Osteocyte (in vitro differentiated cells): ENCODE measurements at regions not wholly inside any gene's neighbourhood (a gene's known extent, or its start where the extent isn't known, plus 50 kb on each side); places are given as distances from the start of the nearest gene placed in this dataset.

Experiments used
- DNase-seq: peaks from one replicate; pipeline ENCODE4 v3.0.0; 2021; ENCODE audit warnings: mixed read lengths; ENCODE audit not compliant: unreplicated experiment; ENCODE audit errors: extremely low spot score
- H3K27ac Mint-ChIP-seq: one replicate; pipeline ENCODE4 v1.8.0; 2021; ENCODE audit warnings: mild to moderate bottlenecking, mixed read lengths; ENCODE audit not compliant: unreplicated experiment
- H3K27me3 Mint-ChIP-seq: one replicate; pipeline ENCODE4 v1.8.0; 2021; ENCODE audit warnings: mixed read lengths; ENCODE audit not compliant: unreplicated experiment
- H3K36me3 Mint-ChIP-seq: one replicate; pipeline ENCODE4 v1.8.0; 2021; ENCODE audit warnings: mixed read lengths; ENCODE audit not compliant: unreplicated experiment
- H3K4me1 Mint-ChIP-seq: one replicate; pipeline ENCODE4 v1.8.0; 2021; ENCODE audit warnings: mixed read lengths; ENCODE audit not compliant: unreplicated experiment
- H3K4me3 Mint-ChIP-seq: one replicate; pipeline ENCODE4 v1.8.0; 2021; ENCODE audit warnings: mild to moderate bottlenecking, moderate library complexity, mixed read lengths; ENCODE audit not compliant: unreplicated experiment
- H3K9me3 Mint-ChIP-seq: one replicate; pipeline ENCODE4 v1.8.0; 2021; ENCODE audit warnings: mixed read lengths; ENCODE audit not compliant: unreplicated experiment
- CTCF ChIP-seq: fragments of 200-600 bp; sonication (generic); IDR thresholded peaks from 2 replicates; pipeline ENCODE4 v1.5.0; 2021; ENCODE audit warnings: antibody characterized with exemption, mild to moderate bottlenecking, moderate library complexity

GRCh38 chr12:86669010-86669409, 412.8 kb upstream of the MGAT4C start:
- Mint-ChIP-seq H3K27ac (no peak overlapping the region), H3K27me3 (no peaks in the 10 kb centered on the region), H3K9me3 (no peaks in the 10 kb centered on the region), H3K36me3 (no peaks in the 10 kb centered on the region), H3K4me1 (peaks cover 42% of the 10 kb centered on the region), H3K4me3 (no peak overlapping the region)
- TF ChIP-seq CTCF: no peak
- no peak for DNase-seq

- Mint-ChIP-seq H3K4me1 (peaks cover 53% of the 10 kb centered on the region), H3K27me3 (no peaks in the 10 kb centered on the region), H3K9me3 (no peaks in the 10 kb centered on the region), H3K36me3 (no peaks in the 10 kb centered on the region), H3K27ac (no peak overlapping the region), H3K4me3 (no peak overlapping the region)
- no peak for DNase-seq
- no peak for TF ChIP-seq CTCF
Measured at GRCh38 chr12:86666316-86666715, 410.1 kb upstream of the MGAT4C start.

- DNase-seq: no peak
- Mint-ChIP-seq H3K4me1 (peaks cover 61% of the 10 kb centered on the region), H3K9me3 (no peaks in the 10 kb centered on the region), H3K27me3 (no peaks in the 10 kb centered on the region), H3K36me3 (no peaks in the 10 kb centered on the region), H3K4me3 (no peak overlapping the region), H3K27ac (no peak overlapping the region)
- TF ChIP-seq CTCF: no peak
Measured at GRCh38 chr12:86663716-86664115, 407.5 kb upstream of the MGAT4C start.

GRCh38 chr12:86663173-86663572, 407.0 kb upstream of the MGAT4C start:
- TF ChIP-seq CTCF: no peak
- Mint-ChIP-seq H3K4me3 (no peak overlapping the region), H3K36me3 (no peaks in the 10 kb centered on the region), H3K27me3 (no peaks in the 10 kb centered on the region), H3K4me1 (peaks cover 64% of the 10 kb centered on the region), H3K9me3 (no peaks in the 10 kb centered on the region), H3K27ac (no peak overlapping the region)
- no peak for DNase-seq

GRCh38 chr12:86662464-86662863, 406.3 kb upstream of the MGAT4C start:
- Mint-ChIP-seq H3K27ac (no peak overlapping the region), H3K27me3 (no peaks in the 10 kb centered on the region), H3K36me3 (no peaks in the 10 kb centered on the region), H3K4me1 (peaks cover 62% of the 10 kb centered on the region), H3K4me3 (no peak overlapping the region), H3K9me3 (no peaks in the 10 kb centered on the region)
- TF ChIP-seq CTCF: no peak
- DNase-seq: no peak
